ENCODE measurements at regions not wholly inside any gene's neighbourhood (a gene's known extent, or its start where the extent isn't known, plus 50 kb on each side); places are given as distances from the start of the nearest gene placed in this dataset.

DNA sequence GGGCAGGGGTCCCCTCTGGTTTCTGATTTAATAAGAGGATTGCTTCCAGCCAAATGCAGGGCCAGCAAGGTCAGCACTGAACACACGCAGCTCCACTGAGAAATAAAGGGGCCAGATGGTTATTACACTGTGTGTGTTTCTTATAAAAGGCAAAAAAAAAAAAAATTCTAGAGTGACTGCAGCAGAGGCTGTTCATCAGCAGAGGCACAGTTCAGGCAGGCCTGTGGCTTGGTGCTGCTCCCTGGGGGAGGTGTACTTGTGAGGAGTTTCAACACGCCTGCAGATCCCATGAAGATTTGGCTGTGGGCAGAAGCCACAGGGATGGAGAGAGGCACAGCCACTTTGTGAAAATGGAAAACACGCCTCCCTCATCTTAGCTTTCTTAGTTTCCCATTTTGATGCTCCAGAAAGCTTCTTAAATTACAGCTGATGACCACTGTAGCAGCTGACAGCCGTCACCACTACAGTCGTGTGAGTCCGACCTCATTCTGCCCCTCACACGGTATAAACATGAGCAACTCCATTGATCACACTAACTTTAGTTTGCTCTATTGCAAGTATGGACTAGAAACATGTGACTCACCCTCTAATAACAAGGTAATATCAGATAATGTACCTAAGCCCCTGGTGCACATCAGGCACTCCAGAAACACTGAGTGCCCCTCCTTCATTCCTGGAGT, 726.5 kb upstream of the RAB6C start:
- no peak overlapping the region for H3K4me3 ChIP-seq (ENCODE audit: low read depth, low read length)
- TF ChIP-seq, protein P1, sequence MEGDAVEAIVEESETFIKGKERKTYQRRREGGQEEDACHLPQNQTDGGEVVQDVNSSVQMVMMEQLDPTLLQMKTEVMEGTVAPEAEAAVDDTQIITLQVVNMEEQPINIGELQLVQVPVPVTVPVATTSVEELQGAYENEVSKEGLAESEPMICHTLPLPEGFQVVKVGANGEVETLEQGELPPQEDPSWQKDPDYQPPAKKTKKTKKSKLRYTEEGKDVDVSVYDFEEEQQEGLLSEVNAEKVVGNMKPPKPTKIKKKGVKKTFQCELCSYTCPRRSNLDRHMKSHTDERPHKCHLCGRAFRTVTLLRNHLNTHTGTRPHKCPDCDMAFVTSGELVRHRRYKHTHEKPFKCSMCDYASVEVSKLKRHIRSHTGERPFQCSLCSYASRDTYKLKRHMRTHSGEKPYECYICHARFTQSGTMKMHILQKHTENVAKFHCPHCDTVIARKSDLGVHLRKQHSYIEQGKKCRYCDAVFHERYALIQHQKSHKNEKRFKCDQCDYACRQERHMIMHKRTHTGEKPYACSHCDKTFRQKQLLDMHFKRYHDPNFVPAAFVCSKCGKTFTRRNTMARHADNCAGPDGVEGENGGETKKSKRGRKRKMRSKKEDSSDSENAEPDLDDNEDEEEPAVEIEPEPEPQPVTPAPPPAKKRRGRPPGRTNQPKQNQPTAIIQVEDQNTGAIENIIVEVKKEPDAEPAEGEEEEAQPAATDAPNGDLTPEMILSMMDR (conservative IDR thresholded peaks at IDR 0.05; ENCODE audit: low read depth, low read length), result no peak
- DNase-seq (ENCODE audit: low read depth), result no peak

DNA sequence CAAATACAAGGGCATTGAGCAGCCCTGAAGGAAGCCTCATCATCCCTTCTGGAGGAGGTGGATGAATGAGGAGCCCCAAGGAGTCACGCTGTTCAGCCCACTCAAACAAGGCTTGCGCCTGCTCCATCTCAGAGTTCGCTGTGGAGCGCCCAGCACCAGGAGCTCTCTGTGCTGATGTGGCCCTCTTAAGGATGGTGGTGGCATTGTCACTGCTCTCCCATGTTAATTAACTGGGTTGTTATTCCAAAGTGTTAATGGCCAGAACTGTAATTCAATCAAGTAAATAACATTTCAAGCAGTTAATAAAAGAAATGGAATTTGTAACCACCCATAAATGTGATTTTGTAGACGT, 726.0 kb upstream of the RAB6C start:
- TF ChIP-seq, protein P1 (conservative IDR thresholded peaks at IDR 0.05; ENCODE audit: low read depth, low read length), result no peak
- no peak overlapping the region for H3K4me3 ChIP-seq (ENCODE audit: low read depth, low read length)
- DNase-seq (ENCODE audit: low read depth), result no peak

DNA sequence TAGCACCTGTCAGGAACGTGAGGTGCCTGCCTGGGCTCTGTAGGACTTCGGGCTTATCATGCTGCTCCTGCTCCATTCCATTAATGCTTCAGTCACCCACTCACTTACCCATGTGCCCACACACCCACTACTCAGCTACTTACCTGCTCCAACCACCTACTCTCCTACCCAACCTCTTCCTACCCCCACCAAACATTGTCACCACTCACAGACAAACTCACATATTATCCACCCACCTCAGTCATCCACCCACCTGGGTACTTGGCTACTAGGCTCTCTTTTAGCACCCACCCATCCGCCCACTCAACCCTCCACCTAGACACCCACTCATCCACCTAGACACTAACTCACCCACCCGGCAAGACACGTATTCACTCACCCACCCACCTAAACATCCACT, 724.7 kb upstream of the RAB6C start:
- TF ChIP-seq, protein P1 (conservative IDR thresholded peaks at IDR 0.05; ENCODE audit: low read depth, low read length), result no peak
- H3K4me3 ChIP-seq (ENCODE audit: low read depth, low read length), result no peak overlapping the region
- no peak for DNase-seq (ENCODE audit: low read depth)

DNA sequence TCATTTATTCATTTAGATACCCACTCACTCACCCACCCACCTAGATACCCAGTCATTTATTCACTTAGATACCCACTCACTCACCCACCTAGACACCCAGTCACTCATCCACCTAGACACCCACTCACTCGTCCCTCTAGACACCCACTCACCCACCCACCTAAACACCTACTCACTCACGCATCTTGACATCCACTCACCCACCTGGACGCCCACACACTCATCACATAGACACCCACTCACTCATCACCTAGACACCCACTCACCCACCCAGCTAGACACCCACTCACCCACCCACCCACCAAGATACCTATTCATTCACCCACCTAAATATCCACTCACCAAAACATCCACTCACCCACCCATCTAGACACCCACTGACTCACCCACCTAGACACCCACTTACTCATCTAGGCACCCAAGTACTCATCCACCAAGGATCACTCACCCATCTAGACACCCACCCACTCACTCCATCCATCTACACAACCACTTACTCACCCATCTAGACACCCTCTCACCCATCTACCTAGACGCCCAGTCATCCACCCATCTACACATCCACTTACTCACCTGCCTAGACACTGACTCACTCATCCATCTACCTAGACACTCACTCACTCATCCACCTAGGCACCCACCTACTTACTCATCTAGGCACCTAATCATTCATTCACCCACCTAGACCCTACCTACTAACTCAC, 723.7 kb upstream of the RAB6C start:
- TF ChIP-seq, protein P1 (conservative IDR thresholded peaks at IDR 0.05; ENCODE audit: low read depth, low read length), result no peak
- DNase-seq (ENCODE audit: low read depth), result no peak
- no peak overlapping the region for H3K4me3 ChIP-seq (ENCODE audit: low read depth, low read length)

DNA sequence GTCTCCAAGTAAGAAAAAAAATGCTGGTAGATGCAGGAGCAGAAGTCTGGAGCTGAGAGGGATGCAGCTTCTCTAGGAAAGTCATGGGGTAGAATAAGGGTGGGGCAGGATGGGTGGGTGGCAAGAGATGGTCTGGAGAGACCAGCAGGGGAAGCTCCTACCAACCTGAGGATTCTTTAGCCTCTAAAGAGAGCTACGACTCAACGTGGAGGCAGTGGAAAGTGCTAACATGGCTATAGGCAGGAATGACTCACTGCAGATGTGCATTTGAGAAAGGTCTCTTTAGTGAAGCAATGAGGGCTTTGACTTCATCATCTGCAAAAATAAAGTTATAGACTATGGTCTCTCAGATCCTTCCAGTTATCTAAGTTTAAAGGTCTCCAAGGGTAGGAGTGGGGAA, 722.8 kb upstream of the RAB6C start:
- no peak overlapping the region for H3K4me3 ChIP-seq (ENCODE audit: low read depth, low read length)
- DNase-seq (ENCODE audit: low read depth), result no peak
- TF ChIP-seq, protein P1 (conservative IDR thresholded peaks at IDR 0.05; ENCODE audit: low read depth, low read length), result no peak

DNA sequence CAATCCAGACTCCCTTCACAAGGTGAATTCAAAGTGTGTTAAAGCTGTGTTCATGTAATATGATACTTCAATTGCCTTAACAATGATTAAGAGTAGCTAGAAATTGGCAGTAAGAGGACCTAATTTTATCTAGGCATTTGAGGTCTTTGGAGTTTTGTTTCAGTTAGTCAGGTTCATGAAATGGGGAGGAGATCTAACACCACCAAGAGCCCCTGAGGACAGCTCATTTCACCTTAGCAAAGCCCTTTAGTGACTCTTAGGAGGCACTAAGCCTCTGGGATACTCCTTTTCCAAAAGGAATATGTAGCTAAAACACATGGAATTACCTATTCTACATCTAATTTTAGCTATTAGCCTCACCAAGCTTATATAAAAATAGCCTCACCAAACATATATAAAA, 716.5 kb upstream of the RAB6C start:
- TF ChIP-seq, protein P1 (conservative IDR thresholded peaks at IDR 0.05; ENCODE audit: low read depth, low read length), result no peak

DNA sequence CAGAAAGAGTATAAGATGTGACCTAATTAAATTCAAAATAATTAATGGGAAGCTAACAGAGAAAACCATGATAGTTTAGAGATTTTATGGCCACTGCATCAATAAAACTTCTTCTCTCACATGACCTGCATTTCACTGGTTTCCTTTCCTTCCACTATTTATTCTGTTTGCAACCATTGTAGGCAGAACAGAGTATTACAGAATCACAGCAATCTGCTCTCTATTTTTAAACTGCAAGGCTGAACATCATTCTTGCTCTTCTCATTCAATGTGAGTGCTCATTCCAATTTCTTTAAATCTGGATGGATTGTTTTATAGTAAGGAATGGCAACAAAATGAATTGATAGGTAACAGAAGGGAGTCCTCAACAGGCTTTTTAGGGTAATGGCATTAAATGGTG, 715.5 kb upstream of the RAB6C start:
- H3K4me3 ChIP-seq (ENCODE audit: low read depth, low read length), result no peak overlapping the region
- DNase-seq (ENCODE audit: low read depth), result no peak
- TF ChIP-seq, protein P1 (conservative IDR thresholded peaks at IDR 0.05; ENCODE audit: low read depth, low read length), result no peak

More for the DNA sequence above, 716.5 kb upstream of the RAB6C start:
- DNase-seq (ENCODE audit: low read depth), result no peak
- H3K4me3 ChIP-seq (ENCODE audit: low read depth, low read length), result no peak overlapping the region
